HL-60 (cell line): ENCODE measurements at regions not wholly inside any gene's neighbourhood (a gene's known extent, or its start where the extent isn't known, plus 50 kb on each side); places are given as distances from the start of the nearest gene placed in this dataset.

Source experiments
- CTCF ChIP-seq: IDR thresholded peaks from one replicate; pipeline ENCODE4 v1.5.1; 2011; ENCODE audit warnings: low read length, control low read depth, inconsistent platforms; ENCODE audit not compliant: insufficient read depth
- POLR2AphosphoS5 ChIP-seq: IDR thresholded peaks from 2 replicates; pipeline ENCODE4 v1.6.1; 2012; ENCODE audit warnings: low read depth
- TF ChIP-seq, protein P1 (sequence below): IDR thresholded peaks from 2 replicates; pipeline ENCODE4 v1.6.1; 2012; ENCODE audit warnings: low read depth; ENCODE audit not compliant: insufficient replicate concordance

DNA sequence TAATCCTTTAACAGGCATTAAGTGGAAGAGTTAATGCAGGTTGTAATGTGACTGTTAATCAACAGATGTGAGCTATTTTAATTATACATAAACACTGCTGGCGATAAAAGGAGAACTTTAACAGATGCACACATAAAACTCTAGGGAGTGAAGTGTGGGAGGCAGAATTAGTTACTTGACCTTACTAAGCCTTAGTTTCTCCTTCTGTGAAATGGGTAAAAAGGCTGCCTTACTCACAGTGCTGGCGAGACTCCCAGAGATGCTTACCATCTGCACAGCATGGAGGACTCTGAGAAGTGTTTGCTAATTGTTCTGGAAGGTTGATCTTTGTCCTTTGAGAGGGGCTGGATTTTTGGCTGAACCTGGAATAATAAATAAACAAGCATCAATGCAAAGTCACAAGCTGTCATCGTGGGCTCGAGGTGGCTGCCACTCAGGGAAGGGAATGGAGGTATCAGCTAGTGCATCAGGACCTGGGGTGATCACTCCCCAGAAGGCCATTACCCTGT is 58.6 kb upstream of the MPEG1 start:
- no peak for TF ChIP-seq CTCF
- TF ChIP-seq, protein P1, sequence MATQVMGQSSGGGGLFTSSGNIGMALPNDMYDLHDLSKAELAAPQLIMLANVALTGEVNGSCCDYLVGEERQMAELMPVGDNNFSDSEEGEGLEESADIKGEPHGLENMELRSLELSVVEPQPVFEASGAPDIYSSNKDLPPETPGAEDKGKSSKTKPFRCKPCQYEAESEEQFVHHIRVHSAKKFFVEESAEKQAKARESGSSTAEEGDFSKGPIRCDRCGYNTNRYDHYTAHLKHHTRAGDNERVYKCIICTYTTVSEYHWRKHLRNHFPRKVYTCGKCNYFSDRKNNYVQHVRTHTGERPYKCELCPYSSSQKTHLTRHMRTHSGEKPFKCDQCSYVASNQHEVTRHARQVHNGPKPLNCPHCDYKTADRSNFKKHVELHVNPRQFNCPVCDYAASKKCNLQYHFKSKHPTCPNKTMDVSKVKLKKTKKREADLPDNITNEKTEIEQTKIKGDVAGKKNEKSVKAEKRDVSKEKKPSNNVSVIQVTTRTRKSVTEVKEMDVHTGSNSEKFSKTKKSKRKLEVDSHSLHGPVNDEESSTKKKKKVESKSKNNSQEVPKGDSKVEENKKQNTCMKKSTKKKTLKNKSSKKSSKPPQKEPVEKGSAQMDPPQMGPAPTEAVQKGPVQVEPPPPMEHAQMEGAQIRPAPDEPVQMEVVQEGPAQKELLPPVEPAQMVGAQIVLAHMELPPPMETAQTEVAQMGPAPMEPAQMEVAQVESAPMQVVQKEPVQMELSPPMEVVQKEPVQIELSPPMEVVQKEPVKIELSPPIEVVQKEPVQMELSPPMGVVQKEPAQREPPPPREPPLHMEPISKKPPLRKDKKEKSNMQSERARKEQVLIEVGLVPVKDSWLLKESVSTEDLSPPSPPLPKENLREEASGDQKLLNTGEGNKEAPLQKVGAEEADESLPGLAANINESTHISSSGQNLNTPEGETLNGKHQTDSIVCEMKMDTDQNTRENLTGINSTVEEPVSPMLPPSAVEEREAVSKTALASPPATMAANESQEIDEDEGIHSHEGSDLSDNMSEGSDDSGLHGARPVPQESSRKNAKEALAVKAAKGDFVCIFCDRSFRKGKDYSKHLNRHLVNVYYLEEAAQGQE, result no peak
- no peak for TF ChIP-seq POLR2AphosphoS5
